ENCODE measurements at regions not wholly inside any gene's neighbourhood (a gene's known extent, or its start where the extent isn't known, plus 50 kb on each side); places are given as distances from the start of the nearest gene placed in this dataset.
A peak's percentile ranks its signal among the peaks of the same experiment; 100 is the strongest.

GRCh38 chr7:155405399-155406318, 52.3 kb upstream of the EN2 start:
- TF ChIP-seq CTCF (IDR thresholded peaks at IDR 0.05): peak; percentile 28
- no peak for TF ChIP-seq EZH2 (IDR thresholded peaks at IDR 0.05)
